ENCODE measurements at regions not wholly inside any gene's neighbourhood (a gene's known extent, or its start where the extent isn't known, plus 50 kb on each side); places are given as distances from the start of the nearest gene placed in this dataset.

- TF ChIP-seq POLR2AphosphoS5 (IDR thresholded peaks at IDR 0.05; ENCODE audit: insufficient read depth in 1 of 2, low read depth in 1 of 2) (no peak), CTCF (IDR thresholded peaks at IDR 0.05) (no peak), POLR2A (IDR thresholded peaks at IDR 0.05) (no peak)
Measured at GRCh38 chr19:28846094-28846812, 366.7 kb downstream of the UQCRFS1 start.

Data from vagina (tissue), 2 donors.